H9 (cell line): ENCODE measurements at regions not wholly inside any gene's neighbourhood (a gene's known extent, or its start where the extent isn't known, plus 50 kb on each side); places are given as distances from the start of the nearest gene placed in this dataset.

Experiments
- DNase-seq: peaks from one replicate; pipeline ENCODE4 v3.0.0-alpha.2; 2017
- H2AFZ ChIP-seq: one replicate; pipeline ENCODE4 v1.6.1; 2013; ENCODE audit warnings: mild to moderate bottlenecking, low read length, control low read depth, moderate library complexity
- H2AK5ac ChIP-seq: 2 replicates; pipeline ENCODE4 v1.6.1; 2013; ENCODE audit warnings: low read length, control low read depth, mixed read lengths; ENCODE audit not compliant: insufficient read length
- H2BK120ac ChIP-seq: one replicate; pipeline ENCODE4 v1.6.1; 2013; ENCODE audit warnings: low read depth, mild to moderate bottlenecking, low read length, control low read depth, inconsistent platforms; ENCODE audit not compliant: poor library complexity, severe bottlenecking
- H2BK12ac ChIP-seq: 2 replicates; pipeline ENCODE4 v1.6.1; 2013; ENCODE audit warnings: low read length, control low read depth, mixed read lengths, low read depth; ENCODE audit not compliant: insufficient read length
- H2BK15ac ChIP-seq: 2 replicates; pipeline ENCODE4 v1.6.1; 2013; ENCODE audit warnings: low read depth, low read length, control low read depth
- H2BK20ac ChIP-seq: one replicate; pipeline ENCODE4 v1.6.1; 2013; ENCODE audit warnings: low read depth, mild to moderate bottlenecking, low read length, control low read depth, inconsistent platforms; ENCODE audit not compliant: poor library complexity, severe bottlenecking
- H2BK5ac ChIP-seq: 2 replicates; pipeline ENCODE4 v1.6.1; 2013; ENCODE audit warnings: low read length, control low read depth, mixed read lengths; ENCODE audit not compliant: insufficient read length
- H3K14ac ChIP-seq: 2 replicates; pipeline ENCODE4 v1.6.1; 2013; ENCODE audit warnings: low read length, control low read depth; ENCODE audit not compliant: insufficient read depth
- H3K18ac ChIP-seq: 2 replicates; pipeline ENCODE4 v1.6.1; 2013; ENCODE audit warnings: low read depth, mild to moderate bottlenecking, mixed read lengths, low read length, control low read depth; ENCODE audit not compliant: insufficient read length
- H3K23ac ChIP-seq: 2 replicates; pipeline ENCODE4 v1.6.1; 2013; ENCODE audit warnings: low read length, control low read depth, mixed read lengths, low read depth; ENCODE audit not compliant: insufficient read length
- H3K23me2 ChIP-seq: 2 replicates; pipeline ENCODE4 v1.6.1; 2013; ENCODE audit warnings: low read depth, mild to moderate bottlenecking, mixed read lengths, low read length, control low read depth; ENCODE audit not compliant: insufficient read length, poor library complexity, severe bottlenecking
- H3K27ac ChIP-seq: 2 replicates; pipeline ENCODE4 v1.5.1; 2013; ENCODE audit warnings: low read length, control low read depth, mixed read lengths, low read depth; ENCODE audit not compliant: insufficient read length
- H3K27me3 ChIP-seq: 2 replicates; pipeline ENCODE4 v1.6.1; 2013; ENCODE audit warnings: low read length, control low read depth, inconsistent platforms; ENCODE audit not compliant: insufficient read depth
- H3K4ac ChIP-seq: 2 replicates; pipeline ENCODE4 v1.6.1; 2013; ENCODE audit warnings: low read depth, mild to moderate bottlenecking, control low read depth, inconsistent platforms, low read length, moderate library complexity
- H3K4me1 ChIP-seq: 2 replicates; pipeline ENCODE4 v1.6.1; 2013; ENCODE audit warnings: low read length, control low read depth, inconsistent platforms; ENCODE audit not compliant: insufficient read depth
- H3K4me2 ChIP-seq: 2 replicates; pipeline ENCODE4 v1.6.1; 2013; ENCODE audit warnings: low read length, control low read depth, mixed read lengths; ENCODE audit not compliant: insufficient read length, insufficient read depth
- H3K56ac ChIP-seq: 2 replicates; pipeline ENCODE4 v1.6.1; 2013; ENCODE audit warnings: low read depth, mild to moderate bottlenecking, mixed read lengths, low read length, control low read depth; ENCODE audit not compliant: insufficient read length
- H3K79me1 ChIP-seq: 2 replicates; pipeline ENCODE4 v1.6.1; 2013; ENCODE audit warnings: low read depth, mild to moderate bottlenecking, moderate library complexity, low read length, control low read depth, inconsistent platforms; ENCODE audit not compliant: insufficient read depth, poor library complexity, severe bottlenecking
- H3K79me2 ChIP-seq: 2 replicates; pipeline ENCODE4 v1.6.1; 2013; ENCODE audit warnings: low read length, control low read depth, inconsistent platforms; ENCODE audit not compliant: insufficient read depth
- H3K9ac ChIP-seq: 2 replicates; pipeline ENCODE4 v1.6.1; 2013; ENCODE audit warnings: low read length, control low read depth, mixed read lengths; ENCODE audit not compliant: insufficient read length; ENCODE audit errors: extremely low read depth
- H3K9me3 ChIP-seq: one replicate; pipeline ENCODE4 v1.6.1; 2013; ENCODE audit warnings: low read depth, low read length, inconsistent platforms; ENCODE audit not compliant: control insufficient read depth
- H3T11ph ChIP-seq: one replicate; pipeline ENCODE4 v1.6.1; 2013; ENCODE audit warnings: mild to moderate bottlenecking, low read length, control low read depth, inconsistent platforms
- H4K20me1 ChIP-seq: one replicate; pipeline ENCODE4 v1.6.1; 2013; ENCODE audit not compliant: control insufficient read depth, insufficient read length, insufficient read depth
- H4K5ac ChIP-seq: 2 replicates; pipeline ENCODE4 v1.6.1; 2013; ENCODE audit warnings: low read depth, mild to moderate bottlenecking, mixed read lengths, low read length, control low read depth; ENCODE audit not compliant: insufficient read length
- H4K8ac ChIP-seq: replicated peaks from 2 replicates; pipeline ENCODE4 v1.6.1; 2013; ENCODE audit warnings: low read length, control low read depth, mixed read lengths, low read depth; ENCODE audit not compliant: insufficient read length
- H4K91ac ChIP-seq: 2 replicates; pipeline ENCODE4 v1.6.1; 2013; ENCODE audit warnings: low read depth, mild to moderate bottlenecking, moderate library complexity, mixed read lengths, low read length, control low read depth; ENCODE audit not compliant: insufficient read length
- H3K27ac Mint-ChIP-seq, 3 experiments: 2 replicates in 2 of 3; 3 replicates in 1 of 3; pipeline ENCODE4 v1.8.0; 2020 to 2021; ENCODE audit warnings: mixed read lengths in 3 of 3, mild to moderate bottlenecking in 1 of 3, moderate library complexity in 1 of 3
- H3K27me3 Mint-ChIP-seq: 2 replicates; pipeline ENCODE4 v1.8.0; 2021; ENCODE audit warnings: low read depth, mild to moderate bottlenecking, moderate library complexity, mixed read lengths
- H3K36me3 Mint-ChIP-seq, 3 experiments: 2 replicates in 2 of 3; 3 replicates in 1 of 3; pipeline ENCODE4 v1.8.0; 2020 to 2021; ENCODE audit warnings: low read depth in 3 of 3, mixed read lengths in 3 of 3; ENCODE audit not compliant: insufficient read depth in 1 of 3
- H3K4me1 Mint-ChIP-seq, 2 experiments: 2 replicates each; pipeline ENCODE4 v1.8.0; 2020; ENCODE audit warnings: mixed read lengths in 2 of 2
- H3K4me3 Mint-ChIP-seq, 2 experiments: 2 replicates in 1 of 2; 3 replicates in 1 of 2; pipeline ENCODE4 v1.8.0; 2020 to 2021; ENCODE audit warnings: mild to moderate bottlenecking in 2 of 2, mixed read lengths in 2 of 2, moderate library complexity in 1 of 2
- H3K9me3 Mint-ChIP-seq, 2 experiments: 2 replicates in 1 of 2; 3 replicates in 1 of 2; pipeline ENCODE4 v1.8.0; 2020; ENCODE audit warnings: mild to moderate bottlenecking in 2 of 2, mixed read lengths in 2 of 2, moderate library complexity in 1 of 2
- CTCF ChIP-seq: fragments of 200-600 bp; sonication (generic); conservative IDR thresholded peaks from 3 replicates; pipeline ENCODE4 v1.8.0; 2021; ENCODE audit warnings: antibody characterized with exemption, mild to moderate bottlenecking
- WGBS: extraction: QIAGEN DNeasy Blood & Tissue Kit; methylation state at CpG from one replicate; pipeline ENCODE4 v1.1.7; 2013; ENCODE audit warnings: missing lambda C conversion rate, low lambda C conversion rate, mixed read lengths; ENCODE audit not compliant: insufficient read length; ENCODE audit errors: extremely low coverage; 5-methylcytosine and 5-hydroxymethylcytosine counted together

DNA sequence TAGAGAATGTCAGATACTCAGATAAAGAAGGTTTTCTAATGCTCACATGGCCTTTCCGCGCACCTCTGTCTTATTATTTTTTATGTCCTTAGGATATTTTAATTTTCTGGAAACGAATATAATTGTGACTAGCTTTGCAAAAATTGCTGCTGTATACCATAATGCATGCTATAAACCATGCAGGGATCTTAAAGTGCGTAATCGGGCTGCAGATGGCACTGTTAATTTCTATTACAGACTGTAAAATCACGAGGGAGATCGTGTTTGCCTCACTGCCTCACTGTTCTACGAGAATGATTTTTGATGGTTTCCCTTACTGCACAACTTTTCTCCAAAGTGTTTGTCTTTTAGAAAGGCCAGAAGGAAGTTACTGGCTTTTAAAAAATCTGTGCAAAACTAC is 356.1 kb downstream of the TUSC1 start:
- no peak overlapping the region for H2AFZ ChIP-seq
- H2BK12ac ChIP-seq, result no peak overlapping the region
- H3K4me1 ChIP-seq, result no peaks in the 10 kb centered on the region
- no peak for TF ChIP-seq CTCF
- H3K23ac ChIP-seq, result no peak overlapping the region
- Mint-ChIP-seq H3K4me3 (no peak overlapping the region), H3K9me3 (no peaks in the 10 kb centered on the region; a peak in 2 of 5 replicates), H3K27me3 (no peaks in the 10 kb centered on the region), H3K4me1 (peaks cover 8 to 15% of the 10 kb centered on the region in 2 experiments), H3K36me3 (no peaks in the 10 kb centered on the region), H3K27ac (peak overlapping the region in 1 of 3 experiments; percentile 64; a peak in 1 of 7 replicates)
- H3K79me2 ChIP-seq, result no peaks in the 10 kb centered on the region
- no peak overlapping the region for H2BK120ac ChIP-seq
- no peaks in the 10 kb centered on the region for H3K79me1 ChIP-seq
- H2BK20ac ChIP-seq, result no peak overlapping the region
- no peak overlapping the region for H3K4ac ChIP-seq
- no peak overlapping the region for H2AK5ac ChIP-seq
- H2BK15ac ChIP-seq, result no peak overlapping the region
- DNase-seq, result no peak
- H2BK5ac ChIP-seq, result no peak overlapping the region
- no peak overlapping the region for H4K8ac ChIP-seq
- H3K14ac ChIP-seq, result no peak overlapping the region
- no peak overlapping the region for H4K5ac ChIP-seq
- no peaks in the 10 kb centered on the region for H4K20me1 ChIP-seq
- no peak overlapping the region for H3K4me2 ChIP-seq
- no peak overlapping the region for H4K91ac ChIP-seq
- no peak overlapping the region for H3K27ac ChIP-seq
- no CpG with 5 or more reads among the region's 8 CpGs for WGBS
- no peaks in the 10 kb centered on the region for H3K23me2 ChIP-seq
- H3T11ph ChIP-seq, result no peak overlapping the region
- no peaks in the 10 kb centered on the region for H3K9me3 ChIP-seq
- H3K56ac ChIP-seq, result no peak overlapping the region
- no peak overlapping the region for H3K18ac ChIP-seq
- H3K27me3 ChIP-seq, result no peaks in the 10 kb centered on the region
- H3K9ac ChIP-seq, result no peak overlapping the region
